Esophagus muscularis mucosa (tissue), 3 donors: ENCODE measurements at regions not wholly inside any gene's neighbourhood (a gene's known extent, or its start where the extent isn't known, plus 50 kb on each side); places are given as distances from the start of the nearest gene placed in this dataset.

Source experiments
- CTCF ChIP-seq, 3 experiments: fragments of 200-600 bp in 2 of 3; fragments of 450-650 bp in 1 of 3; sonication (generic) in 2 of 3; IDR thresholded peaks; one replicate each; pipeline ENCODE4 v1.5.1; 2017 to 2019; ENCODE audit warnings: antibody characterized with exemption in 3 of 3, mild to moderate bottlenecking in 2 of 3, moderate library complexity in 1 of 3
- EP300 ChIP-seq: sonication (generic); formaldehyde crosslinking; IDR thresholded peaks from one replicate; pipeline ENCODE4 v1.6.1; 2017; ENCODE audit warnings: antibody characterized with exemption

GRCh38 chr20:58600756-58601155 lies 50.3 kb upstream of the STX16 start:
- no peak for TF ChIP-seq CTCF (IDR thresholded peaks at IDR 0.05)
- no peak for TF ChIP-seq EP300
